ENCODE measurements at regions not wholly inside any gene's neighbourhood (a gene's known extent, or its start where the extent isn't known, plus 50 kb on each side); places are given as distances from the start of the nearest gene placed in this dataset.

DNA sequence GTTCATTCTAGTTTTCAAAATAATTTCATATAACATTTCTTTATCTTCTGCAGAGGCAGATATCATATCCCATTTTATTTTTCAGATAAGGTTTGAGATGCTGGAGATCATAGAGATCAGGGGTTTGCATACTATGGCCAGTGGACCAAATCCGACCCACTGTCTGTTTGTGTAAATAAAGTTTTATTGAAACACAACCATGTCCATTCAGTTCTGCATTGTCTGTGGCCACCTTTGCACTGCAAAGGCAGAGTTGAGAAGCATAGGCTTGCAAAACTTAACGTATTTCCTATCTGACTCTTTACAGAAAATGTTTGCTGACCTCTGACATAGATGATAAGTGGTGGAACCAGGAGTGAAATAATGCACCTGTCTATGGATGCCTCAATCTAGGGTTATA is 63.9 kb upstream of the SOD3 start:
- DNase-seq (ENCODE audit: low spot score) = no peak
- TF ChIP-seq, protein P1, sequence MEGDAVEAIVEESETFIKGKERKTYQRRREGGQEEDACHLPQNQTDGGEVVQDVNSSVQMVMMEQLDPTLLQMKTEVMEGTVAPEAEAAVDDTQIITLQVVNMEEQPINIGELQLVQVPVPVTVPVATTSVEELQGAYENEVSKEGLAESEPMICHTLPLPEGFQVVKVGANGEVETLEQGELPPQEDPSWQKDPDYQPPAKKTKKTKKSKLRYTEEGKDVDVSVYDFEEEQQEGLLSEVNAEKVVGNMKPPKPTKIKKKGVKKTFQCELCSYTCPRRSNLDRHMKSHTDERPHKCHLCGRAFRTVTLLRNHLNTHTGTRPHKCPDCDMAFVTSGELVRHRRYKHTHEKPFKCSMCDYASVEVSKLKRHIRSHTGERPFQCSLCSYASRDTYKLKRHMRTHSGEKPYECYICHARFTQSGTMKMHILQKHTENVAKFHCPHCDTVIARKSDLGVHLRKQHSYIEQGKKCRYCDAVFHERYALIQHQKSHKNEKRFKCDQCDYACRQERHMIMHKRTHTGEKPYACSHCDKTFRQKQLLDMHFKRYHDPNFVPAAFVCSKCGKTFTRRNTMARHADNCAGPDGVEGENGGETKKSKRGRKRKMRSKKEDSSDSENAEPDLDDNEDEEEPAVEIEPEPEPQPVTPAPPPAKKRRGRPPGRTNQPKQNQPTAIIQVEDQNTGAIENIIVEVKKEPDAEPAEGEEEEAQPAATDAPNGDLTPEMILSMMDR (IDR thresholded peaks at IDR 0.05; ENCODE audit: extremely low read depth, missing control alignments) = no peak

DNA sequence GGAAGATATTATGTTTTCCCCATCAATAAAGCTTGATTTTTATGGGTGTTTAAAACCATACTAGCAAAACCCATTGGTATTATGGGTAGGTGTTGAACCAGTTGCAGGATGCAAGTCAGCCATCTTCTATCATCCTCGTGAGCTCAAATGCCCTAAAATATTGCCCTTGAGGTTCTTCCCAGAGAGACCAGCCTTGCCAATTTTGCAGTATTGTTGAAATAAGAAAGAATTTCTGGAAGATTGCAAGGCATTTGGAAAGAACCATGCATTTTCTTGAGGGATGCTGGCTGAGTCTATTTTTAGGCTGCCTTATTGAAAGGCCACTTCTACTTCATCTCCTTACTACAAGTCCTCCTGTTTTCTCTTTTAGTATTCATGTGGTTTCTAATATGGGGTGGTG is 60.9 kb upstream of the SOD3 start:
- TF ChIP-seq, protein P1 (IDR thresholded peaks at IDR 0.05; ENCODE audit: extremely low read depth, missing control alignments) = no peak
- DNase-seq (ENCODE audit: low spot score) = no peak

DNA sequence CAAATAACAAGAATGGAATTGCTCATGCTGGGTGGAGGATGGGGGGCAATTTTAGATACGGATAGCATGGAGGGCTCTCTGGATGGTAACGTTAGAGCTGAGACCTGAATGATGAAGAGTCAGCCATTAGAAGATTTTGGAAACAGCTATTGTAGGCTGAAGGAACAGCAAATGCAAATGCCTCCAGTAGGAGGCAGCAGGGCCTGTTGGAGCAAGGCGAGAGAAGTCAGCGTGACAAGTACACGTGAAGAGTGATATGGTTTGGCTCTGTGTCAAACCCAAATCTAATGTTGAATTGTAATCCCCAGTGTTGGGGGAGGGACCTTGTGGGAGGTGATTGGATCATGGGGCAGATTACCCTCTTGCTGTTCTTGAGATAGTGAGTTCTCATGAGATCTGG is 59.3 kb upstream of the SOD3 start:
- DNase-seq (ENCODE audit: low spot score) = no peak
- TF ChIP-seq, protein P1 (IDR thresholded peaks at IDR 0.05; ENCODE audit: extremely low read depth, missing control alignments) = no peak

DNA sequence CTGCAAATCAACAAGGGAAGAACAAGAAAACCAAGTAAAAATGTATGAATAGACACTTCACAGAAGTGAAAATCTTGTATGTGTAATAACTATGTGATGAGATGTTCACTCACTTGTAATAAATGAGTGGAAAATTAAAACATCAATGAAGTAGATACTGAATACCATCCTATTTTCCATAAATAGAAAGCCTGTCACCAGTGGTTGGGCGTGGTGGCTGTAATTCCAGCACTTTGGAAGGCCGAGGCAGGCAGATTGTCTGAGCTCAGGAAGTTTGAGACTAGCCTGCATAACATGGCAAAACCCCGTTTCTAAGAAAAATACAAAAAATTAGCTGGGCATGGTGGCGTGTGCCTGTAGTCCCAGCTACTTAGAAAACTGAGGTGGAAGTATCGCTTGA is 53.5 kb upstream of the SOD3 start:
- DNase-seq (ENCODE audit: low spot score) = no peak
- TF ChIP-seq, protein P1 (IDR thresholded peaks at IDR 0.05; ENCODE audit: extremely low read depth, missing control alignments) = no peak

DNA sequence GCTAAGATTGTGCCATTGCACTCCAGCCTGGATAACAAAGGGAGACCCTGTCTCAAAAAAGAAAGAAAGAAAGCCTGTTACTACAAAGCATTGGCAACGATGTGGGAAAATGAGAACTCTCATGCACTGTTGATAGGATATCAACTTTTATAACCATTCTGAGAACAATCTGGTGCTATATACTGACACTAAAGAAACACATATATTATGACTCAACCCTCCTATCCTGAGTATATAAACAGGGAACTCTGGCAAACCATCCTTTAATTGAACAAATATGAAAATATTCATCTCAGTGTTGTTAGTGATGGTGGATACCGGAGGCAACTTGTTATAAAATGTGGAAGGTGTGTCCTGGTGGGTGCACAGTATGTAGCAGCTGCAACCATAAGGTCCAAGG is 53.0 kb upstream of the SOD3 start:
- DNase-seq (ENCODE audit: low spot score) = no peak
- TF ChIP-seq, protein P1 (IDR thresholded peaks at IDR 0.05; ENCODE audit: extremely low read depth, missing control alignments) = no peak

DNA sequence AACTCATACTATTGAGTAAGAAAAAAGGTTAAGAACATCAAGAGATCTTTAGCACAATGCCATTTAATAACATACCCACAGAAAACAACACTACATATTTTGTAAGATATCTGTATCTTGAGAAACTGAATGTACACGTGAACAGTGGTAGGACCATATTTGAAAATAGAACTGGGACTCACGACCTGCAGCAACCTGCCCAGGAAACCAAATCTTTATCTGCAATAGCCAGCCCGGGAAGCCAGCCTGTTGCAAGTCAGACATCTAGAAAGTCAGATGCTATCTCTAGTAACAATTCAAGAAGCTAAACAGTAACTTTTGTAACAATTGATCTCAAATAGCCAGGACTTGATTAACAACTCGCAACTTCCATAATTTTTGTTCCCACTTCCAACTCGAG is 52.6 kb upstream of the SOD3 start:
- TF ChIP-seq, protein P1 (IDR thresholded peaks at IDR 0.05; ENCODE audit: extremely low read depth, missing control alignments) = no peak
- DNase-seq (ENCODE audit: low spot score) = no peak

DNA sequence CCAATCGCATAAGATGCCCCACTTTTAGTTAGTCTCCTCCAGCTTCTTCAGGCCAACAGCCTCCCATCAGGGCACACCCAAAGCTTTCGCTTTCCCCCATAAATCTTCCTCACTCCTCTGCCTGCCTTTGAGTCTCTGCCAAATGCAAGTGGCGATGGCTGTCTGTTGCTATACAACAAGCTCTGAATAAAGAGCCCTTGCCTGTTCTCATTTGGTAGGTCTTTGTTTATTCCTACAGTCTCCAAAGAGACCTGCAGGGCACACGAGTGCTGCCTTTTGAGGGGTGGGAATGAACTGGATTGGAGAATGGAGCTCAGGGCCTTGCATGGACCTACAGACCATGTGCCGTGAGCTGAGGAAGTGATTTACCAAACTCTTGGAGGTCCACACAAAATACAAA is 52.2 kb upstream of the SOD3 start:
- DNase-seq (ENCODE audit: low spot score) = no peak
- TF ChIP-seq, protein P1 (IDR thresholded peaks at IDR 0.05; ENCODE audit: extremely low read depth, missing control alignments) = no peak
